Neural progenitor cell (in vitro differentiated cells): ENCODE measurements at regions not wholly inside any gene's neighbourhood (a gene's known extent, or its start where the extent isn't known, plus 50 kb on each side); places are given as distances from the start of the nearest gene placed in this dataset.

Experiments used
- DNase-seq: peaks from one replicate; pipeline ENCODE4 v3.0.0-alpha.2; 2016; ENCODE audit warnings: low spot score
- H2AFZ ChIP-seq: fragments of 200-600 bp; sonication (generic); replicated peaks from 2 replicates; pipeline ENCODE4 v1.6.1; 2016; ENCODE audit warnings: antibody characterized with exemption
- H3F3A ChIP-seq: fragments of 200-600 bp; sonication (generic); 2 replicates; pipeline ENCODE4 v1.6.1; 2016; ENCODE audit warnings: antibody characterized with exemption, low read depth
- H3K27ac ChIP-seq: fragments of 200-600 bp; sonication (generic); 2 replicates; pipeline ENCODE4 v1.5.1; 2016; ENCODE audit warnings: mild to moderate bottlenecking
- H3K27me3 ChIP-seq: fragments of 200-600 bp; sonication (generic); 2 replicates; pipeline ENCODE4 v1.6.1; 2016; ENCODE audit warnings: mild to moderate bottlenecking, moderate library complexity
- H3K36me3 ChIP-seq: fragments of 200-600 bp; sonication (generic); 2 replicates; pipeline ENCODE4 v1.5.1; 2016
- H3K4me1 ChIP-seq: fragments of 200-600 bp; sonication (generic); 2 replicates; pipeline ENCODE4 v1.6.1; 2016; ENCODE audit warnings: mixed run types
- H3K4me2 ChIP-seq: fragments of 200-600 bp; sonication (generic); 2 replicates; pipeline ENCODE4 v1.6.1; 2016
- H3K4me3 ChIP-seq: fragments of 200-600 bp; sonication (generic); 2 replicates; pipeline ENCODE4 v1.5.1; 2016
- H3K79me2 ChIP-seq: fragments of 200-600 bp; sonication (generic); 2 replicates; pipeline ENCODE4 v1.6.1; 2016; ENCODE audit warnings: low read depth
- H3K9ac ChIP-seq: fragments of 200-600 bp; sonication (generic); 2 replicates; pipeline ENCODE4 v1.6.1; 2016
- H3K9me3 ChIP-seq: fragments of 200-600 bp; sonication (generic); 2 replicates; pipeline ENCODE4 v1.5.1; 2016; ENCODE audit warnings: low read depth
- H4K20me1 ChIP-seq: fragments of 200-600 bp; sonication (generic); 2 replicates; pipeline ENCODE4 v1.6.1; 2016; ENCODE audit warnings: low read depth
- H3K27ac Mint-ChIP-seq: 3 replicates; pipeline ENCODE4 v1.8.0; 2021; ENCODE audit warnings: mixed read lengths
- H3K27me3 Mint-ChIP-seq: 2 replicates; pipeline ENCODE4 v1.8.0; 2022; ENCODE audit warnings: low read depth, mild to moderate bottlenecking, inconsistent platforms, moderate library complexity, mixed read lengths; ENCODE audit not compliant: insufficient read depth
- H3K36me3 Mint-ChIP-seq: 3 replicates; pipeline ENCODE4 v1.8.0; 2021; ENCODE audit warnings: mixed read lengths
- H3K4me1 Mint-ChIP-seq: 3 replicates; pipeline ENCODE4 v1.8.0; 2021; ENCODE audit warnings: mixed read lengths
- H3K4me3 Mint-ChIP-seq: 3 replicates; pipeline ENCODE4 v1.8.0; 2021; ENCODE audit warnings: mild to moderate bottlenecking, moderate library complexity, mixed read lengths
- H3K9me3 Mint-ChIP-seq: 3 replicates; pipeline ENCODE4 v1.8.0; 2020; ENCODE audit warnings: mixed read lengths
- CTCF ChIP-seq: fragments of 200-600 bp; sonication (generic); IDR thresholded peaks from 2 replicates; pipeline ENCODE4 v1.5.1; 2017; ENCODE audit warnings: antibody characterized with exemption, mild to moderate bottlenecking
- EZH2 ChIP-seq: fragments of 200-600 bp; sonication (generic); IDR thresholded peaks from 2 replicates; pipeline ENCODE4 v1.6.1; 2017; ENCODE audit warnings: antibody characterized with exemption, mild to moderate bottlenecking, moderate library complexity
- EZH2phosphoT487 ChIP-seq: fragments of 200-600 bp; sonication (generic); IDR thresholded peaks from 2 replicates; pipeline ENCODE4 v1.6.1; 2017; ENCODE audit warnings: antibody characterized with exemption

GRCh38 chr4:115711575-115711974 lies 598.2 kb upstream of the NDST4 start:
- no peak overlapping the region for H3K4me2 ChIP-seq
- no peaks in the 10 kb centered on the region for H4K20me1 ChIP-seq
- H3K27me3 ChIP-seq: no peaks in the 10 kb centered on the region
- H3K9me3 ChIP-seq: no peaks in the 10 kb centered on the region
- H3K27ac ChIP-seq: no peak overlapping the region
- TF ChIP-seq EZH2phosphoT487: no peak
- no peak for TF ChIP-seq CTCF
- no peaks in the 10 kb centered on the region for H3K27me3 Mint-ChIP-seq
- no peak overlapping the region for H2AFZ ChIP-seq
- no peaks in the 10 kb centered on the region for H3K79me2 ChIP-seq
- no peak overlapping the region for H3K4me3 Mint-ChIP-seq
- peaks cover 4% of the 10 kb centered on the region for H3K9me3 Mint-ChIP-seq
- no peak overlapping the region for H3K4me3 ChIP-seq
- H3K4me1 ChIP-seq: no peaks in the 10 kb centered on the region
- no peak overlapping the region for H3K27ac Mint-ChIP-seq
- no peaks in the 10 kb centered on the region for H3K36me3 ChIP-seq
- no peak overlapping the region for H3K9ac ChIP-seq
- H3K36me3 Mint-ChIP-seq: no peaks in the 10 kb centered on the region
- H3F3A ChIP-seq: no peaks in the 10 kb centered on the region
- DNase-seq: peak; percentile 41
- H3K4me1 Mint-ChIP-seq: no peaks in the 10 kb centered on the region

- no peak overlapping the region for H3K27ac Mint-ChIP-seq
- H3K4me1 ChIP-seq: no peaks in the 10 kb centered on the region
- no peaks in the 10 kb centered on the region for H3F3A ChIP-seq
- H3K4me1 Mint-ChIP-seq: no peaks in the 10 kb centered on the region
- no peak overlapping the region for H2AFZ ChIP-seq
- no peaks in the 10 kb centered on the region for H4K20me1 ChIP-seq
- no peak for DNase-seq
- H3K4me3 ChIP-seq: no peak overlapping the region
- H3K9me3 ChIP-seq: no peaks in the 10 kb centered on the region
- no peaks in the 10 kb centered on the region for H3K79me2 ChIP-seq
- no peak overlapping the region for H3K4me3 Mint-ChIP-seq
- H3K27me3 Mint-ChIP-seq: no peaks in the 10 kb centered on the region
- H3K27ac ChIP-seq: no peak overlapping the region
- H3K36me3 Mint-ChIP-seq: no peaks in the 10 kb centered on the region
- no peaks in the 10 kb centered on the region for H3K36me3 ChIP-seq
- no peaks in the 10 kb centered on the region for H3K27me3 ChIP-seq
- H3K4me2 ChIP-seq: no peak overlapping the region
- peaks cover 3% of the 10 kb centered on the region for H3K9me3 Mint-ChIP-seq
- TF ChIP-seq EZH2: no peak
- H3K9ac ChIP-seq: no peak overlapping the region
Measured at GRCh38 chr4:115688961-115689360, 575.5 kb upstream of the NDST4 start.

GRCh38 chr4:115687052-115687755 lies 573.8 kb upstream of the NDST4 start:
- Histone ChIP-seq H3K27ac (no peak overlapping the region), H4K20me1 (no peaks in the 10 kb centered on the region), H3K9me3 (no peaks in the 10 kb centered on the region), H3K36me3 (no peaks in the 10 kb centered on the region), H3K9ac (no peak overlapping the region), H3K4me1 (no peaks in the 10 kb centered on the region), H3F3A (no peaks in the 10 kb centered on the region), H3K4me2 (no peak overlapping the region), H3K4me3 (no peak overlapping the region), H3K79me2 (no peaks in the 10 kb centered on the region), H2AFZ (no peak overlapping the region), H3K27me3 (no peaks in the 10 kb centered on the region)
- TF ChIP-seq EZH2: no peak
- no peak for TF ChIP-seq CTCF
- TF ChIP-seq EZH2phosphoT487: no peak
- no peak overlapping the region for H3K4me3 Mint-ChIP-seq
- H3K27me3 Mint-ChIP-seq: peaks cover 3% of the 10 kb centered on the region
- no peaks in the 10 kb centered on the region for H3K4me1 Mint-ChIP-seq
- H3K27ac Mint-ChIP-seq: no peak overlapping the region
- no peaks in the 10 kb centered on the region for H3K36me3 Mint-ChIP-seq
- DNase-seq: no peak
- H3K9me3 Mint-ChIP-seq: peaks cover 3% of the 10 kb centered on the region

- H3K9me3 Mint-ChIP-seq: peaks cover 13% of the 10 kb centered on the region
- H3K27me3 ChIP-seq: no peaks in the 10 kb centered on the region
- no peak overlapping the region for H3K4me3 Mint-ChIP-seq
- peaks cover 2% of the 10 kb centered on the region for H3K36me3 Mint-ChIP-seq
- H3K4me1 Mint-ChIP-seq: peaks cover 5% of the 10 kb centered on the region
- H3K9ac ChIP-seq: no peak overlapping the region
- DNase-seq: no peak
- H3K9me3 ChIP-seq: no peaks in the 10 kb centered on the region
- H3K36me3 ChIP-seq: no peaks in the 10 kb centered on the region
- H2AFZ ChIP-seq: no peak overlapping the region
- no peak overlapping the region for H3K27ac ChIP-seq
- H4K20me1 ChIP-seq: no peaks in the 10 kb centered on the region
- peaks cover 3% of the 10 kb centered on the region for H3K27me3 Mint-ChIP-seq
- no peak overlapping the region for H3K4me3 ChIP-seq
- no peaks in the 10 kb centered on the region for H3K4me1 ChIP-seq
- no peaks in the 10 kb centered on the region for H3K79me2 ChIP-seq
- no peak for TF ChIP-seq EZH2phosphoT487
- no peak for TF ChIP-seq CTCF
- TF ChIP-seq EZH2: no peak
- no peak overlapping the region for H3K27ac Mint-ChIP-seq
- H3K4me2 ChIP-seq: no peak overlapping the region
- H3F3A ChIP-seq: no peaks in the 10 kb centered on the region
Measured at GRCh38 chr4:115678425-115678941, 565.1 kb upstream of the NDST4 start.
